ENCODE measurements at regions not wholly inside any gene's neighbourhood (a gene's known extent, or its start where the extent isn't known, plus 50 kb on each side); places are given as distances from the start of the nearest gene placed in this dataset.
"Not testable (repeated sequence)": the region's sequence is repeated elsewhere in the genome, so short reads cannot be mapped to it uniquely, and the experiment has no call there.

GRCh38 chr9:24765025-24765756 lies 219.5 kb upstream of the IZUMO3 start:
- Histone ChIP-seq H3K4me3 (ENCODE audit: low read depth in 1 of 2, low read length in 2 of 2) (no peak overlapping the region), H3K9ac (ENCODE audit: low read length) (no peak overlapping the region), H3K36me3 (ENCODE audit: insufficient read depth, low read length) (no peaks in the 10 kb centered on the region), H3K9me3 (ENCODE audit: low read length) (no peaks in the 10 kb centered on the region), H3K27me3 (ENCODE audit: control insufficient read depth in 1 of 2, insufficient read depth in 2 of 2, low read length in 2 of 2) (no peaks in the 10 kb centered on the region), H3K27ac (ENCODE audit: low read depth, low read length) (no peak overlapping the region), H3K4me1 (ENCODE audit: insufficient read depth, low read length) (no peaks in the 10 kb centered on the region)

- Histone ChIP-seq H3K9me3 (ENCODE audit: low read length) (no peaks in the 10 kb centered on the region), H3K9ac (ENCODE audit: low read length) (no peak overlapping the region), H3K4me3 (ENCODE audit: low read depth in 1 of 2, low read length in 2 of 2) (no peak overlapping the region), H3K27ac (ENCODE audit: low read depth, low read length) (no peak overlapping the region), H3K4me1 (ENCODE audit: insufficient read depth, low read length) (no peaks in the 10 kb centered on the region), H3K36me3 (ENCODE audit: insufficient read depth, low read length) (no peaks in the 10 kb centered on the region), H3K27me3 (ENCODE audit: control insufficient read depth in 1 of 2, insufficient read depth in 2 of 2, low read length in 2 of 2) (no peaks in the 10 kb centered on the region)
Observed at GRCh38 chr9:24738421-24738961, 192.8 kb upstream of the IZUMO3 start.

- Histone ChIP-seq H3K9me3 (ENCODE audit: low read length) (no peaks in the 10 kb centered on the region), H3K27ac (ENCODE audit: low read depth, low read length) (no peak overlapping the region), H3K36me3 (ENCODE audit: insufficient read depth, low read length) (no peaks in the 10 kb centered on the region), H3K27me3 (ENCODE audit: control insufficient read depth in 1 of 2, insufficient read depth in 2 of 2, low read length in 2 of 2) (no peaks in the 10 kb centered on the region), H3K4me1 (ENCODE audit: insufficient read depth, low read length) (no peaks in the 10 kb centered on the region), H3K9ac (ENCODE audit: low read length) (no peak overlapping the region), H3K4me3 (ENCODE audit: low read depth in 1 of 2, low read length in 2 of 2) (no peak overlapping the region)
Observed at GRCh38 chr9:24731754-24732153, 186.1 kb upstream of the IZUMO3 start.

- no peak overlapping the region for H3K4me3 ChIP-seq (ENCODE audit: low read depth in 1 of 2, low read length in 2 of 2)
Observed at GRCh38 chr9:24721621-24722020, 175.9 kb upstream of the IZUMO3 start.

GRCh38 chr9:24712206-24712605 lies 166.5 kb upstream of the IZUMO3 start:
- H3K4me1 ChIP-seq (ENCODE audit: insufficient read depth, low read length): no peaks in the 10 kb centered on the region
- H3K36me3 ChIP-seq (ENCODE audit: insufficient read depth, low read length): no peaks in the 10 kb centered on the region
- H3K9ac ChIP-seq (ENCODE audit: low read length): no peak overlapping the region
- no peak overlapping the region for H3K27ac ChIP-seq (ENCODE audit: low read depth, low read length)
- H3K9me3 ChIP-seq (ENCODE audit: low read length): no peaks in the 10 kb centered on the region
- H3K27me3 ChIP-seq (ENCODE audit: control insufficient read depth in 1 of 2, insufficient read depth in 2 of 2, low read length in 2 of 2): no peaks in the 10 kb centered on the region
- no peak overlapping the region for H3K4me3 ChIP-seq (ENCODE audit: low read depth in 1 of 2, low read length in 2 of 2)

More at GRCh38 chr9:24721621-24722020, 175.9 kb upstream of the IZUMO3 start:
- no peaks in the 10 kb centered on the region for H3K27me3 ChIP-seq (ENCODE audit: control insufficient read depth in 1 of 2, insufficient read depth in 2 of 2, low read length in 2 of 2)
- no peak overlapping the region for H3K27ac ChIP-seq (ENCODE audit: low read depth, low read length)
- H3K36me3 ChIP-seq (ENCODE audit: insufficient read depth, low read length): no peaks in the 10 kb centered on the region
- no peaks in the 10 kb centered on the region for H3K9me3 ChIP-seq (ENCODE audit: low read length)
- H3K9ac ChIP-seq (ENCODE audit: low read length): no peak overlapping the region
- H3K4me1 ChIP-seq (ENCODE audit: insufficient read depth, low read length): no peaks in the 10 kb centered on the region

- Histone ChIP-seq H3K9ac (ENCODE audit: low read length) (no peak overlapping the region), H3K27me3 (ENCODE audit: control insufficient read depth in 1 of 2, insufficient read depth in 2 of 2, low read length in 2 of 2) (no peaks in the 10 kb centered on the region), H3K4me3 (ENCODE audit: low read depth in 1 of 2, low read length in 2 of 2) (no peak overlapping the region)
Observed at GRCh38 chr9:24708814-24709213, 163.1 kb upstream of the IZUMO3 start.

GRCh38 chr9:24698881-24699518 lies 153.3 kb upstream of the IZUMO3 start:
- no peaks in the 10 kb centered on the region for H3K9me3 ChIP-seq (ENCODE audit: low read length)
- H3K27me3 ChIP-seq (ENCODE audit: control insufficient read depth in 1 of 2, insufficient read depth in 2 of 2, low read length in 2 of 2): no peaks in the 10 kb centered on the region
- H3K27ac ChIP-seq (ENCODE audit: low read depth, low read length): no peak overlapping the region
- no peaks in the 10 kb centered on the region for H3K36me3 ChIP-seq (ENCODE audit: insufficient read depth, low read length)
- no peak overlapping the region for H3K9ac ChIP-seq (ENCODE audit: low read length)
- H3K4me1 ChIP-seq (ENCODE audit: insufficient read depth, low read length): no peaks in the 10 kb centered on the region
- H3K4me3 ChIP-seq (ENCODE audit: low read depth in 1 of 2, low read length in 2 of 2): peak overlapping the region in 1 of 2 donors; percentile 48

More at GRCh38 chr9:24708814-24709213, 163.1 kb upstream of the IZUMO3 start:
- Histone ChIP-seq H3K27ac (ENCODE audit: low read depth, low read length) (no peak overlapping the region), H3K4me1 (ENCODE audit: insufficient read depth, low read length) (no peaks in the 10 kb centered on the region), H3K9me3 (ENCODE audit: low read length) (no peaks in the 10 kb centered on the region), H3K36me3 (ENCODE audit: insufficient read depth, low read length) (no peaks in the 10 kb centered on the region)

- no peak overlapping the region for H3K9ac ChIP-seq (ENCODE audit: low read length)
- no peaks in the 10 kb centered on the region for H3K4me1 ChIP-seq (ENCODE audit: insufficient read depth, low read length)
- H3K9me3 ChIP-seq (ENCODE audit: low read length): no peaks in the 10 kb centered on the region
- H3K27ac ChIP-seq (ENCODE audit: low read depth, low read length): no peak overlapping the region
- no peak overlapping the region for H3K4me3 ChIP-seq (ENCODE audit: low read depth in 1 of 2, low read length in 2 of 2)
- H3K36me3 ChIP-seq (ENCODE audit: insufficient read depth, low read length): no peaks in the 10 kb centered on the region
- no peaks in the 10 kb centered on the region for H3K27me3 ChIP-seq (ENCODE audit: control insufficient read depth in 1 of 2, insufficient read depth in 2 of 2, low read length in 2 of 2)
Observed at GRCh38 chr9:24672336-24672735, 126.6 kb upstream of the IZUMO3 start.

- no peaks in the 10 kb centered on the region for H3K9me3 ChIP-seq (ENCODE audit: low read length)
- H3K4me3 ChIP-seq (ENCODE audit: low read depth in 1 of 2, low read length in 2 of 2): no peak overlapping the region
- H3K27ac ChIP-seq (ENCODE audit: low read depth, low read length): no peak overlapping the region
- H3K36me3 ChIP-seq (ENCODE audit: insufficient read depth, low read length): no peaks in the 10 kb centered on the region
- H3K9ac ChIP-seq (ENCODE audit: low read length): no peak overlapping the region
- H3K4me1 ChIP-seq (ENCODE audit: insufficient read depth, low read length): no peaks in the 10 kb centered on the region
- H3K27me3 ChIP-seq (ENCODE audit: control insufficient read depth in 1 of 2, insufficient read depth in 2 of 2, low read length in 2 of 2): no peaks in the 10 kb centered on the region
Observed at GRCh38 chr9:24657387-24657786, 111.7 kb upstream of the IZUMO3 start.

GRCh38 chr9:24652181-24652580 lies 106.5 kb upstream of the IZUMO3 start:
- H3K27me3 ChIP-seq (ENCODE audit: control insufficient read depth in 1 of 2, insufficient read depth in 2 of 2, low read length in 2 of 2): no peaks in the 10 kb centered on the region
- no peak overlapping the region for H3K27ac ChIP-seq (ENCODE audit: low read depth, low read length)
- no peak overlapping the region for H3K9ac ChIP-seq (ENCODE audit: low read length)
- H3K9me3 ChIP-seq (ENCODE audit: low read length): no peaks in the 10 kb centered on the region
- H3K4me1 ChIP-seq (ENCODE audit: insufficient read depth, low read length): no peaks in the 10 kb centered on the region
- H3K4me3 ChIP-seq (ENCODE audit: low read depth in 1 of 2, low read length in 2 of 2): no peak overlapping the region
- H3K36me3 ChIP-seq (ENCODE audit: insufficient read depth, low read length): no peaks in the 10 kb centered on the region

GRCh38 chr9:24628809-24629208 lies 83.1 kb upstream of the IZUMO3 start:
- H3K9ac ChIP-seq (ENCODE audit: low read length); H3K9me3 ChIP-seq (ENCODE audit: low read length); H3K27me3 ChIP-seq (ENCODE audit: control insufficient read depth in 1 of 2, insufficient read depth in 2 of 2, low read length in 2 of 2); H3K27ac ChIP-seq (ENCODE audit: low read depth, low read length); H3K36me3 ChIP-seq (ENCODE audit: insufficient read depth, low read length); H3K4me1 ChIP-seq (ENCODE audit: insufficient read depth, low read length); H3K4me3 ChIP-seq (ENCODE audit: low read depth in 1 of 2, low read length in 2 of 2): not testable (repeated sequence)
